NT2/D1 (cell line): ENCODE measurements at regions not wholly inside any gene's neighbourhood (a gene's known extent, or its start where the extent isn't known, plus 50 kb on each side); places are given as distances from the start of the nearest gene placed in this dataset.

Source experiments
- YY1 ChIP-seq: IDR thresholded peaks from 2 replicates; pipeline ENCODE4 v1.6.1; 2011; ENCODE audit not compliant: insufficient read length, insufficient read depth
- ZNF274 ChIP-seq: IDR thresholded peaks from 2 replicates; pipeline ENCODE4 v1.6.1; 2011; ENCODE audit warnings: mild to moderate bottlenecking, low read depth, low read length

- TF ChIP-seq YY1 (no peak), ZNF274 (no peak)
Measured at GRCh38 chr14:62253911-62254310, 491.7 kb downstream of the SNAPC1 start.
